BE2C (cell line): ENCODE measurements at regions not wholly inside any gene's neighbourhood (a gene's known extent, or its start where the extent isn't known, plus 50 kb on each side); places are given as distances from the start of the nearest gene placed in this dataset.
"Not testable (repeated sequence)": the region's sequence is repeated elsewhere in the genome, so short reads cannot be mapped to it uniquely, and the experiment has no call there.

Experiments used
- DNase-seq: peaks from one replicate; pipeline ENCODE4 v3.0.0-alpha.2; 2020
- H3K27me3 ChIP-seq: fragments of 250-450 bp; sonication (Bioruptor Pico); 2 replicates; pipeline ENCODE4 v1.5.1; 2020; ENCODE audit warnings: mild to moderate bottlenecking
- H3K36me3 ChIP-seq: fragments of 250-450 bp; sonication (Bioruptor Pico); 2 replicates; pipeline ENCODE4 v1.5.1; 2020; ENCODE audit warnings: mild to moderate bottlenecking
- H3K4me1 ChIP-seq: fragments of 250-450 bp; sonication (Bioruptor Pico); 2 replicates; pipeline ENCODE4 v1.5.1; 2020
- H3K4me3 ChIP-seq: 2 replicates; pipeline ENCODE4 v1.5.1; 2011; ENCODE audit warnings: low read depth, low read length
- H3K9me3 ChIP-seq: fragments of 250-450 bp; sonication (Bioruptor Pico); 2 replicates; pipeline ENCODE4 v1.5.1; 2020
- CTCF ChIP-seq: IDR thresholded peaks from 2 replicates; pipeline ENCODE4 v1.5.1; 2012; ENCODE audit warnings: mild to moderate bottlenecking, low read depth, low read length

DNA sequence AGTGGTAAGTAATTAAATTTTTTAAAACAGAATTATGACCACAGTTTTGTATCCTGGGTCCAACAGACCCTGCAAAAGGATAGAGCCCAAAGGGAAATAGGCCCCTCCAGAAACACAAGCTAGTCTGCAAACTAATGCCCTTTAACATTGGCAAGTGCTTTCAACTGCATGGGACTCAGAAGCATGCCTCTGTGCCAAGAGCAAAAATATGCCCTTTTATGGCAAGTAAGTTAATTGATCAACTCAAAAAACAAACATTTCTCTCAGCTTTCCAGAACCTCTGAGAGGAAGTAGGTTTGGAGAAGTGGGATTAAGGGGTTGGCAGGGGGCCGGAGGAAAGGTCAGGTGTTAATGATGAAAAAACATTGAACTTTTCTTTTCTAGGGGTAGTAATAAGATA lies 186.6 kb upstream of the PRSS1 start:
- no peak for DNase-seq
- TF ChIP-seq CTCF = no peak
- Histone ChIP-seq H3K36me3 (no peaks in the 10 kb centered on the region), H3K4me3 (no peak overlapping the region), H3K4me1 (no peaks in the 10 kb centered on the region), H3K9me3 (no peaks in the 10 kb centered on the region), H3K27me3 (no peaks in the 10 kb centered on the region)

DNA sequence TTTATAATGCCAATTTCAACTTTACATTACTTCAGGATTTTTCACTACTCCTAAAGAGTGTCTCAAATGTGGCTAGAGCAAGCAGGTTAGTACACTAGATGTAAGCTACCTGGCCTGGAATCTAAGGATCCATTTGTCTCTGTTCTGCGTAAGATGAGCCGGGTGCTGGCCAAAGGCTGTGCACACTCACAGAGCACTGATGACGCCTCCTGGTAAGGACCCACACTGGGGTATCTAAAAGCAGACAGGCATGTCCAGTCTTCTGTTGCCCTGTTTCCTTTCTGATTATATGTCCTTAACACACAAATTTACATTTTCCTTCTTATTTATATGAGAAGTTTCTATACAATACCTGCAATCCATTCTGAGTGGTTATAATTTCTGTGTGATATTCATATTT lies 187.9 kb upstream of the PRSS1 start:
- not testable (repeated sequence) for H3K4me1 ChIP-seq, H3K36me3 ChIP-seq, DNase-seq, H3K4me3 ChIP-seq, H3K9me3 ChIP-seq, H3K27me3 ChIP-seq

DNA sequence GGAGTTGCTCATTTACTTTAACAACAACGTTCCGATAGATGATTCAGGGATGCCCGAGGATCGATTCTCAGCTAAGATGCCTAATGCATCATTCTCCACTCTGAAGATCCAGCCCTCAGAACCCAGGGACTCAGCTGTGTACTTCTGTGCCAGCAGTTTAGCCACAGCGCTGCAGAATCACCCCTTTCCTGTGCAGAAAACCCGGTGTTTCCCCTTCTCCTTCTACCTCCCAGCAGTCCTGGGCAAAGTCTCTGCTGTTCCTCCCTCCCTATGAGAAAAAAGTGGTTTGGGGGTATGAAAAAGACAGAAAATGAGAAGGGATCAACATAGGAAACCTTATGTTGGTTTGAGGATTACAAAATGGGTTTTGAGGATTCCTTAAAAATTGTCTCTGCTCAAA lies 188.5 kb upstream of the PRSS1 start:
- not testable (repeated sequence) for H3K9me3 ChIP-seq, H3K27me3 ChIP-seq, DNase-seq, H3K4me1 ChIP-seq, H3K4me3 ChIP-seq, H3K36me3 ChIP-seq

- Histone ChIP-seq H3K4me3 (no peak overlapping the region), H3K4me1 (no peaks in the 10 kb centered on the region), H3K27me3 (no peaks in the 10 kb centered on the region), H3K9me3 (no peaks in the 10 kb centered on the region), H3K36me3 (no peaks in the 10 kb centered on the region)
- no peak for TF ChIP-seq CTCF
- no peak for DNase-seq
These were observed 189.1 kb upstream of the PRSS1 start for GRCh38 chr7:142560166-142560565.

GRCh38 chr7:142557971-142558582 lies 191.2 kb upstream of the PRSS1 start:
- Histone ChIP-seq H3K9me3 (no peaks in the 10 kb centered on the region), H3K4me3 (no peak overlapping the region), H3K27me3 (no peaks in the 10 kb centered on the region), H3K36me3 (no peaks in the 10 kb centered on the region), H3K4me1 (no peaks in the 10 kb centered on the region)
- peak; percentile 76 for TF ChIP-seq CTCF
- DNase-seq = peak; percentile 46

DNA sequence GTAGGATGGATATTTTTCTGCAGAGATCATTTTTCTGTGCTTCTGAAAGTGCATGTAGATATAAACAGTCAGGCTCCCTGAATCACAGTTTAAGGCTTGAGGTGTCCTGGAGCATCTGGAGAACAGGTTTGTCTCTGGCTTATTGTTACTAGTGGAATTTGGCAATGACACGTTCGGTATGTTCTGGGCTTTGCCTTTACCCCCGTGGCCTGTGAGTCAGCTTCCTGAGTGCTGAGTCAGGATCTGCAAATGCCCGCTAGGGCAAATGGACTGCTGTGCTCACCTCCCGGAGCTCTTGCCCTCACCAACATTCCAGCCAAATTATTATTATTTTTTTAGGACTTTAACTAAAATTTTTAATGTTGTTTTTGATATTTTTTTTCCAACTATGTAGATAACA lies 192.5 kb upstream of the PRSS1 start:
- Histone ChIP-seq H3K4me1 (no peaks in the 10 kb centered on the region), H3K9me3 (no peaks in the 10 kb centered on the region; the same call in 1 of the 2 replicates), H3K4me3 (no peak overlapping the region), H3K36me3 (no peaks in the 10 kb centered on the region), H3K27me3 (no peaks in the 10 kb centered on the region)
- DNase-seq = no peak
- TF ChIP-seq CTCF = 0 out of 2 replicates have a peak, but pooled peaks have one; percentile 18

GRCh38 chr7:142554560-142555532 lies 194.4 kb upstream of the PRSS1 start:
- no peaks in the 10 kb centered on the region for H3K4me1 ChIP-seq
- H3K36me3 ChIP-seq = no peaks in the 10 kb centered on the region
- no peak for TF ChIP-seq CTCF
- DNase-seq = no peak
- H3K27me3 ChIP-seq = no peaks in the 10 kb centered on the region
- H3K9me3 ChIP-seq = no peaks in the 10 kb centered on the region; the same call in 1 of the 2 replicates
- no peak overlapping the region for H3K4me3 ChIP-seq
